NCI-H2171 (cell line): ENCODE measurements at regions not wholly inside any gene's neighbourhood (a gene's known extent, or its start where the extent isn't known, plus 50 kb on each side); places are given as distances from the start of the nearest gene placed in this dataset.

Experiments used
- DNase-seq: peaks from one replicate; lab custom pipeline; 2025; lab: John Stamatoyannopoulos, UW

DNA sequence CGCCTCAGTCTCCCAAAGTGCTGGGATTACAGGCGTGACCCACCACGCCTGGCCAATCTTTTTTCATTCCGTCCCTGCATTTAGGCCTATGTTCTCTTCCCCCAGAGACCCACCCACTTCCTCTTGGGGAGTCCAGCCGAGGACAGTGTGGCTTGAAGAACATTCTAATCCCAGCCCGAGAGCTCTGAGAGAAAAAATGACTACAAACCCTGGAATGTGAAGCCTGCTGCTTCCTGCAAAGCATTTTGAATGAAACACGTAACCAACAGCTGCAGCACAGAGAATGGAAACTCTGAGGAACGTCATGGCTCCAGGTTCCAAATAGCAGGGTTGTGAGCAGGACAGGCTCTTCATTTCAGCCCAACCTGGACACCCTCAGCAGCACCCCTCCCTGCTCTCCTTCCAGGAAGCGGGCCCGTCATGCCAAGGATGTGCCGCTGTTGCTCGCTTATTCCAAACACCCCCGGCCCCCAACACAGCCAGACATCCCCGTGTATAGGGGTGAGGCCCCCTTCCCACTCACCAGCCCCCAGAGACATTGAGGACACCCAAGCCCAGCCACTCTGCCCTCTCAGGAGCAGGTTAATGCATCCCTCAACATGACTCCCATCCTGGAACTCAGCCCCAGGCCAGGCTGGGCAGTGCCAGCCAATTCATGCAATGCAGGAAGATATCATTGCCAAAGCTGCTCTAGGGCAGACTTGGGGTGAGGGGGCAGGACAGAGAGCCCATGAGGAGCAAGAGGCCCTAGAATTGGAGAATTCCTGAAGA is 139.8 kb downstream of the ZFP36L2 start:
- DNase-seq = no peak

- no peak for DNase-seq
These were observed 140.5 kb downstream of the ZFP36L2 start for GRCh38 chr2:43085929-43086328.

DNA sequence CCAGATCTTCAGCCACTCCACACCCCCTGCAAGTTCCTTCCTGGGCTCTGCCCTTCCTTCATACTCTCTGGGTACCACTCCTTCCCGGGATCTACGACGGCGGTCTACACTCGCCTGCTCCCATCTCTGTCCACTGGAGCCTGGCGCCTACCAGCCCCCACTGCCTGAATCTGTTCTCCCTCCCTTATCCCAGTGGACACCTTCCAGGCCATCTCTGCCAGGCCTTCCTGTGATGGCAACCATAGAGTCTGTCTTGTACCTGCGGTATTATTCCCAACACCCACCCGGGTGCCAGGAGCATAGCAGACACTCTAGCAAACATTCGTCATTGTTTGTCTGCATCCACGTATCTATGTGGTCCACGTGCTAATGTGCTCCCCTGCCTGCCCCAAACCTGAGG is 140.9 kb downstream of the ZFP36L2 start:
- no peak for DNase-seq

- DNase-seq = no peak
These were observed 141.7 kb downstream of the ZFP36L2 start for GRCh38 chr2:43084699-43085091.

DNA sequence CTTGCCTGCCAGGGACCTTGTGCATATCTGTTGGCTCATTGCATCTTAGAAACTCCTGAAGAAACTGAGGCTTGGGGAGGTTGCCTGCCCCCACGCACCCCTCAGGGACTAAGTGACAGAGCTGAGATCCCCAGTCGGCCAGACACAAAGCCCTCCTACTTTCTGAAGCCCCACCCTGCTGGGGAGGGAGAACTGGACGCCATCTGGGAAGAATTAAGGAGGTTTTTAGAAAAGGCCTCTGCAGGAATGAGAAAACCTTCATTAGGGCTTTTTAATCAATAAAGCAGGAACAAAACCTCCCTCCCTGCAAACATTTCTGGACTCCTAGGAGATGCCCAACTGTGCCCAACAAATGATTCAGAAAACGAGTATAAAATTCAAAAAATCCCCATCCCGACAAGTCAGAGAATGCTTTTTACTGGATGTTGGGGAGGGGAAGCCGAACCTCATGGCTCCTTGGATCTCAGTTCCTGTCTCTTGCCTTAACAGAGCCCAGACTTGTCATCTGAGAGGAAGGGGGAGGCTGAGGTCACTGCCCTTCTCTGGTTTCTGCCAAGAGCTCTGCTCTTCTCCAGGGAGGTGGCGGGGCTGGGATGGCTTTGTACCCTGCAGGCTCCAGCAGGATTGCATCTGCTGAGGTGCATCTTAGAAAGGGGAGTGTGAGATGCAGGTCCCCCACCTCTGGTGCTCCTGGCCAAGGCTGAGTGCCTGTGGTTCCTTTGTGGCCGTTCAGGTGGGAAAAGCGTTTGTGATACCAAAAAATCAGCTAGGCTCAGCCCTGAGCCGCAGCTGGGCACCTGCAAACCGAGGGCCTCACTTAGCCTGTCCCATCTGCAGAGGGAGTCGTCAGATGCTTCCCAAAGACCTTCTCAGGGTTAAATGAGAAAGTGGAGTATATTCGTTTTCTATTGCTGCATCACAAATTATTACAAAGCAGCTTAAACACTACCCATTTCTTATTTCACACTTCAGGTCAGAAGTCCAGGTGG is 142.4 kb downstream of the ZFP36L2 start:
- DNase-seq = no peak

- DNase-seq = no peak
These were observed 143.3 kb downstream of the ZFP36L2 start for GRCh38 chr2:43082903-43083677.

DNA sequence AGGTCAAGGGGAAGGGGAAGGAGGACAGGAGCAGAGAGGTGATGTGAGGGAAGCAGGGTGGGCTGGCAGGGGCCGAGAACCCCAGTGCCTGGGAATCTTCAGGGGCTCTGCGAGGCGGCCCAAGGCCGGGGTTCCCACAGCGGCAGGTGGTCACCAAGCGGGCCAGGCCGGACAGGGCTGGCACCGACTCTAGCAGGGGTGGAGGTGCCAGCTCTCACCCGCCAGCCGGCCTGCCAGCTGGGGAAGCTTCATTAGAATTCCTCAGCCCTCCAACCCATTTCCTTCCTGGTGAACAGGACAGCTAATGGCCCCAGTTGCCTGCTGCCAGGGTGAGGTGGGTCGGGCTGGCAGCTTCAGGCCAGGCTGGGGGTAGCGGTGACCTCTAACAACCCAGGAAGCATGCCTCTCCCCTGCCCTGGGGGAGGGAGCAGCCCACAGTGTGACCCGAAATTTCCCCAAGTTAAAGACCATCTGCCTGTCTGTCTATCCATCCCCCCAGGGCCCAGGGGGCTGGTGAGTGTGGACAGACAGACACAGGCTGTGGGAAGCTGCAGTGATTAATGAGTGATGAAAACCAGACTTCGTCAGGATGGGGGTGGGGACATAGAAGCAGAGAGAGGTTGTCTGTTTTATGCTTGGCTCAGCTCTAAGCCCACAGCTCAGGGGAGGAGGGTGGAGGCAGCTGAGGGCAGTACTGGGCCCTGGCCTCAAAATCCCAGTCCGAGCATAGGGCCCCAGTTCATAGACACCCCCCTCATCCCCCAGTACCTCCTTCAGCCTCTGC is 144.1 kb downstream of the ZFP36L2 start:
- DNase-seq = no peak

DNA sequence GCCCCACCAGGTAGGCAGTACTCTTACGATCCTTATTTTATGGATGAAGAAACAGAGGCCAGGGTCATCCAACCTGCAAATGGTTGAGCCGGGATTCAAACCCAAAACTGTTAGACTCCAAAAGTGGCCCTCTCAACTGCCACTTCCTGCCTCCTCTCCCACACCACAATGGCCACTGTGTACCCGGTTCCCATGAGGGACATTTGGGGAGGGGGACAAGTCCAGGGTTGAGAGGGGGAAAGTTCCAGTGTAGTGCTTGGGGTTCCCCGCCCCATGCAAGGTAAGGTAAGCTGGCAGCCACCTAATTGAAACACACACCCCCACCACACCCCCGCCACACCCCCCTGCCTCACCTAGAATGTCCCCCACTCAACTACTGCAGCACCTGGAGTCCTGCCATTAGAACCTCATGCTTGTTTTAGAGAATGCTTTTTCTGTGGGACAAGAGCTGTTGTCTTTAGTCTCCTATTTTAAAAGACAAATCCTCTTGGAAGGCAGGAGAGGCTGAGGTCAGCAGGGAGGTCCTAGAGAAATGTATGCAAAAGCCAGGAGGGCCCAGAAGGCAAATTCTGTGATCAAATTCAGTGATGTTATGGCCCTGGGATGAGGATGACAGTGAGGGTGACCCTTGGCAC is 145.2 kb downstream of the ZFP36L2 start:
- no peak for DNase-seq

GRCh38 chr2:43080571-43081021 is 145.8 kb downstream of the ZFP36L2 start:
- DNase-seq = no peak

GRCh38 chr2:43078781-43079755 is 147.3 kb downstream of the ZFP36L2 start:
- no peak for DNase-seq

DNA sequence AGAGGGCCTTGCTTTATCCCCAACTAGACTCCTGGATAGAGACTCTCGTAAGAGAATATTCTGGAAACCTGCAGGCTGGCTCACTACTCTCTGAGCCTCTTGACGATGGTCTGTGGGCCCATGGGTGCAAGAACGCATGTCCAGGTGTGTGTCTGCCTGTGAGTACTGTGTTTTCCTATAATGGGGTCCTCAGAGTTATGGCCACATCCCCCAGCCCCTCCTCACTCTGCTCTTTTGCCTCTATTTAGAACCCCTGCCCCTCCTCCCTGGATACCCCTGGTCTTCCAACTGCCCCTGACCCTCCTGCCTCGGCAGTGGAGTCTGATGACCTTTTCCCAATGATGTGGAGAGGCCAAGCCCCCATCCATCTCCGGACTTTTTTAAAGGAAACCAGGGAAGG is 148.1 kb downstream of the ZFP36L2 start:
- DNase-seq = no peak

GRCh38 chr2:43077876-43078275 is 148.5 kb downstream of the ZFP36L2 start:
- DNase-seq = no peak

DNA sequence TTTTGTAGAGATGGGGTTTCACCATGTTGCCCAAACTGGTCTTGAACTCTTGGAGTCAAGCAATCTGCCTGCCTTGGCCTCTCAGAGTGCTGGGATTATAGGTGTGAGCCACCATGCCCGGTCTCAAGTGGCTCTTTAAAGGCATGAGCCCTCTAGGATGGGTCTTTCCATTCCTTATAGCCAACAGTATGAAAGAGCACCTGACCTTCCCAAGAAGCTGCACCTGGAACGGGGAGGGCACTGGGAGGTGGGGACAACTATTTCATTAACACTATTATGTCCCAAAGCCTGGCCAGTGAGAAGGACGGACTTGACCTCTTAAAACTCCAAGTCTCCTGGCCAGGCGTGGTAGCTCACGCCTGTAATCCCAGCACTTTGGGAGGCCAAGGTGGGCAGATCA is 149.7 kb downstream of the ZFP36L2 start:
- DNase-seq = no peak

GRCh38 chr2:43075811-43076585 is 150.4 kb downstream of the ZFP36L2 start:
- no peak for DNase-seq

DNA sequence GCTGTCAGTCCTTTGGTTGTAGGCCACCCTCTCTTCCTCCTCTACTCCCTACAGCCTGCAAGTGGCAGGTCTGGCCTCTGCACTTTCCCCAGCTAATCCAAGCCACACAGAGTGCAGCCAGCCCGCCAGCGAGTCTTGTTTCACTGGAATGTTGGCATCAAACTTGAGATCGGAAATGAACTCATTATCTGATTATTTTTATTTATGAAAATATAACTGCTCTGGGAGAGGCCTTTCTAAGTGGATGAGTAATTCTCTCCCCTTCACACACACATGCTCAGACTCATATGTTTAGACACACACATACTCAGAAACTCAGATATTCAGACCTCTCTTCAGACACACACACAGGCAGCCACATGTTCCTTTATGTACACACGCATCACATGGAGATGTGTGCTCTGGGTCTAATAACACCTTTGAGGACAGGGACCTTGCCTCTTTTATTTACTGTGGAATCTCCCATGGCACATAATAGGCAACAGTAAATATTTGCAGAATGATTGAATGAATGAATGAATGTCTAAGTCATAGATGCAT is 151.3 kb downstream of the ZFP36L2 start:
- no peak for DNase-seq

- no peak for DNase-seq
These were observed 151.8 kb downstream of the ZFP36L2 start for GRCh38 chr2:43074592-43075053.

- DNase-seq = no peak
These were observed 152.4 kb downstream of the ZFP36L2 start for GRCh38 chr2:43074052-43074451.

GRCh38 chr2:43073401-43073825 is 153.0 kb downstream of the ZFP36L2 start:
- no peak for DNase-seq
